GM19467 (cell line): ENCODE measurements at regions not wholly inside any gene's neighbourhood (a gene's known extent, or its start where the extent isn't known, plus 50 kb on each side); places are given as distances from the start of the nearest gene placed in this dataset.

Experiments
- ATAC-seq: cut with Tn5 transposase; IDR thresholded peaks from one replicate; pipeline ENCODE4 v1.9.1; 2021; ENCODE audit warnings: mild to moderate bottlenecking, moderate library complexity; ENCODE audit not compliant: unreplicated experiment

DNA sequence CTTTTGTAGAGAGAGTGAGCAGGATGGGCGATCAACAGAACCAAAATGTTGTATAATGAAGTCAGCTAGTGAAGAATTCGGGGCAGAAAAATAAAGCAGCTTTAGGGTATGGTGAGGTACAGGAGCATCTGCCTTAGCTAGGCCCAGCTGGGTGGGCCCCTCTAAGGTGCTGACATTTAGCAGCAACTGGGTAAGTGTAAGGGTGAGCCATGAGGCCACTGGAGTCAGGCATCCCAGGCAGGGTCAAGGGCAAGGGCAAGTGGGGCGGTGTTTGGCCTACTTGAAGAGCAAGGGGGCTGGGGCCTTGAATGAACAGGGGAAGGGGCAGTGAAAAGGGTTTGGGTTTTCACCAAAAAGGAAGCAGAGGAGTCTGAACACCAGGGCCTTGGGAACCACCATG lies 583.6 kb downstream of the BCL11B start:
- no peak for ATAC-seq

GRCh38 chr14:98689951-98690350 lies 582.0 kb downstream of the BCL11B start:
- ATAC-seq = no peak

DNA sequence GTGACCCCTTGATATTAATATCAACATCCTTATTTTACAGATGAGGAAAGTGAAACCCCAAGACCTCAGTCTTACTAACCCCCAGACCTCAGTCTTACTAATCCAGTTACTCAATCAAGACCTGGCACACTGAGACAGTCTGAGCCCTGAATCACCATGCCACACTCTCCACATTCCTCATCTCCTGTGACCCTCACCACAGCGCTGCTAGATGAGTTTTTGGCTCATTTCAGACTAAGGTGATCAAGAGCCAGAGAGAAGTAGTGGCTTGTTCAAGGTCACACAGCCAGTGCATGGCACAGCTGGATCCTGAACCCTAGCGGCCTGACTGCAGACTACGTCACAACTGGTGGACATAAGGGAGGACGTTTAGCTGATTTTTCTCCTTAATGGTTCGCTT lies 579.2 kb downstream of the BCL11B start:
- ATAC-seq = no peak

DNA sequence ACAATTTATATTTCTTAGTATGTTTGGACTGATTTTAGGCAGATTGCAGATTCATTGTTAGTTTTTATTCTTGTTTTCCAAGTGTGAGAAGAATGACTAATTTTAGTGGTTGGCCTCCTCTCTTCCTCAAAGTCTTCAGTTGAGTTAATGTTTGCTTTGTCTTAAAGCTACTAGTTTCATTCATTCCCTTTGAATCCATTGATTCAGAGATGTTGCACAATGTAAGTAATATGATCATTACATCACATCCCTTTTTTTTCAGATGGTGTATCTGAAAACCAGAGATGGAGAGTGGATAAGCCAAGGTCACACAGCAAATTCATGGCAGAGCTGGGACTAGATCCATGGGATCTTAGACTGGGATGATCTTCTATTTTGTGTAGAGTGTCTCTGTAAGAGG lies 577.5 kb downstream of the BCL11B start:
- ATAC-seq = no peak

- ATAC-seq = no peak
Observed at GRCh38 chr14:98695809-98696208, 576.2 kb downstream of the BCL11B start.

DNA sequence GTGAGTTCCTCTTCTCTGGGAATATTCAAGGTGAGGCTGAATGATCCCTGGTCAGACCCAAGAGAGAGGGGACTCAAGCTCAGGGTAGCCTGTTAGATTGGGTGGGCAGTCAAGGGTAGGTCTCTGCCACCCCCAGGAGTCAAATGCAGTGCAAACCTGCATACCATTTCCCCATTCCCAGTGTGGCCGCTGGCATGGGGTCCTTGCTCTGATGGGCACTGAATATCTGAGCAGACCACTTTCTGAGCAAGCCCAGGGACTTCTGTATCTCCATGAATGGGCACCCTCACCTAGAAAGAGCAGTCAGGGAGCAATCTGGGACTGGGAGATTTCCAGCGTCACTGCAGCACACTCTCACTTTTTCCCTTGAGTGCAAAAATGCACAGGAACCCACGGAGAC lies 573.7 kb downstream of the BCL11B start:
- ATAC-seq = no peak

GRCh38 chr14:98700748-98701147 lies 571.2 kb downstream of the BCL11B start:
- no peak for ATAC-seq

GRCh38 chr14:98701377-98701776 lies 570.6 kb downstream of the BCL11B start:
- no peak for ATAC-seq

DNA sequence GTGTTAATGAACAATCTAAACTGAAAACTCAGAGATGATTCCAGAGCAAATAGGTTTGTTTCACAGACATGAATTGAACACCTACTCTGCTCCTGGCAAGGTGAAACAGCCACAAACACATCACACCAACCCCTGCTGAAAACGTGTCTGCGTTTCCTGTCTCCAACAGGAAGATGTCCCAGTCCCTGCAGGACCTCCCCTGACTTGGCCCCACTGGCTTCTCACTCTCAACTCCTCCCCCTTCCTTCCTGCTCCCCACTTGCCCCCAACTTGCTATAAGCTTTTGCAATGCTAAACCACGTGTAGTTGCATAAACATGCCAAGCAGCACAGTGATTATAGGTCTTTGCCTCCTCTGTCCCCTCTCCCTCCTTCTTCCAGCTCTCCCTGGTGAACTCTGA lies 567.6 kb downstream of the BCL11B start:
- ATAC-seq = no peak

DNA sequence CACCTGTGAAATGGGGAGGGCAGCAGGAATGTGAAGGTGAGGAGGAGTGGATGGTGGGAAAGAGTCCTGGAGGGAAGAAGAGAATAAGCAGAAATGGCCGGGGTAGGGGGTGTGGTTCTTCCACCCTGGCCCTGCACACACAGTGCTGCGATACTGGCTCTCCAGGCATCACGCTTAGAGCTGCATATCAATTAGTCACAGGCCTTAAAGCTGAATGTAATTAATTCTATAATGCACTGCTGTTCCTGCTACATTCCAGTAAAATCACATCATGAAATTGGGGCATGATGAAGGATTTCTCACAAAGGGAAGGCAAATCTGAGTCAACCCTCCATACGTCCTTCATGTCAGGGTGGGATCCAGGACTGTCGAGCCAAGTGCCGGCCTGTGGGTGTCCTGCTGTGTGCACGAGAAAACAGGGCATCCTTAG lies 566.1 kb downstream of the BCL11B start:
- no peak for ATAC-seq

GRCh38 chr14:98707522-98707921 lies 564.5 kb downstream of the BCL11B start:
- ATAC-seq = no peak

DNA sequence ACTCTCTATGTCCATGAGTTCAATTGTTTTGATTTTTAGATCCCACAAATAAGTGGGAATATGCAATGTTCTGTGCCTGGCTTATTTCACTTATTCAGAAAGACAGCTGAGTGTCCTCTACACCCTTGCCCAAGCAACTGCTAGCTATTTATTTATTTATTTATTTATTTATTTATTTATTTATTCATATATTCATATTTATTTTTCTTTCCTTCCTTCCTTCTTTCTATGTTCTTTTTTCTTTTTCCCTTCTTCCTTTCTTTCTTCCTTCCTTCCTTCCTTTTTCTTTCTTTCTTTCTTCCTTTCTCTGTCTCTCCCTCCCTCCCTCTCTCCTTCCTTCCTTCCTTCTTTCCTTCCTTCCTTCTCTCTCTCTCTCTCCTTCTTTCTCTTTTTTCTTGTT lies 563.4 kb downstream of the BCL11B start:
- no peak for ATAC-seq

GRCh38 chr14:98711453-98711852 lies 560.5 kb downstream of the BCL11B start:
- ATAC-seq = no peak

DNA sequence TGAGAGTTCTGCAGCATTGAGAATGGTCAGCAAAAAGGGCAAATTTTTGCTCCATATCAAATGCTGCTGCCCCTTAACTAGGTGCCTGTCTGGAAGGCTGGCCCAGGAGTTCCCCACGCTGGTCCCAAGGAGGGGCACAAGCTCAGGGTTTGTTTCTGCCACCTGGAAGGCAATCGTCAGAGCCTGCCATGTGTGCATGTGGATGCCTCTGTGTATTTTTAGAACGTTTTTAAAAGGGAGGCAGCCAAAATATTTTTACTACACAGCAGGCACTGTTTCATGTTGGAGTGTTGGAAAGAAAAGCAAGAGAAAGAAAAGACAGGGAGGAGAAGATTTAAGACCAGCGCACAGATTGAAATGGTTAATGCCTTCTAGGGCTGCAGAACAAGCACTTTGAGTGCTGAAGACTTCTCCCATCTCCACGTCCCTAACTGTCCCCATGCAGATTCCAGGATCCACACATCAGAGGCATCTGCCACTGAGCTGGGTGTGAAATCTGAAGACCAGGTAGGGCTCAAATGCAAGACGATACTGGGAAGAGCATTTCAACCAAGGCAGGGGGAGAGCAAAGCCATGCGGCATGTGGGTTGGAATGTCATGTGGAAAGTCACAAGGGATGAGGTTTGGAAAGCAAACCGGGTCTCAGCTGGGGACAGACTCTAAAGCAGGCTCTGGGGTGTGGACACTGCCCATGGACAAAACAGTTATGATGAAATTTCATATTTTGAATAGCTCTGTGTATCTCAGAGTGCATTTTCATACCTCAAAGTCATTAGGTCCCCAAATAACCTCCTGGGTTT lies 557.2 kb downstream of the BCL11B start:
- ATAC-seq = no peak

- no peak for ATAC-seq
Observed at GRCh38 chr14:98716133-98716532, 555.9 kb downstream of the BCL11B start.

DNA sequence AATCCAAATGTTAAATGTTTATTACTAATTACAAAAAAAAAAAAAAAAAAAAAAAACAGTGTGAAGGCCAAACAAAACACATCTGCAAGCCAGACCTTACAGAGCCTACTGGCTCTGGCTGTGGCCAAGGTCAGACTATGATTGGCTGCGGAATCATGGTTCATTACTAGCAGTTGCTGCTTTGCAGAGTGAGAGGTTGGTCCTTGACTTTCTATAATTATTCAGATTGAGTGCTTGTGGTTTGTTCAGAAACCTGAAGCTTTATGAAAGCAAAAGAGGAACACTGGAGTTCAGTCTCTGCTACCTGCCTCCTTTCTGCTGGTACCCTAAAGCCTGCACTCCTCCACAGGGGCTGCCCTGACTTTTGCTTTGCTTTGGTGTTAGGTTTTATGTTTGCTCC lies 550.9 kb downstream of the BCL11B start:
- ATAC-seq = no peak

DNA sequence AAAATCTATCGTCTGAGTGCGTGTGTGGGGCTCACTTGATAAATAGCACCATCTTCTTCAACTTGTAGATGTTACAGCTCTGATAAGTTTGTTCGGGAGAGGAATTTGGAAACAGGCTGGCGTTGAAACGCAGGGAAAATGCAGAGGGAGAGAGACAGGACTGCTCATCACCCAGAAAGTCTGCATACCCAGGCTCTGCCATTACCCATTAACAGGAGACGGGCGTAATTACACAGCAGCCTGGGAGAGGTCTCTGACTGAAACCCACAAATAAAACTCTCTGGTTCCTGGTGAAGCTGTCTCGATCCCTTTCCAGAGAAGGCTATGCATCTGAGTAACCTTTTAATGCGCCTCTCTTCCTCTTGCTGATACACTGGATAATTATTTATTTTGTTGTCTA lies 547.3 kb downstream of the BCL11B start:
- ATAC-seq = no peak

DNA sequence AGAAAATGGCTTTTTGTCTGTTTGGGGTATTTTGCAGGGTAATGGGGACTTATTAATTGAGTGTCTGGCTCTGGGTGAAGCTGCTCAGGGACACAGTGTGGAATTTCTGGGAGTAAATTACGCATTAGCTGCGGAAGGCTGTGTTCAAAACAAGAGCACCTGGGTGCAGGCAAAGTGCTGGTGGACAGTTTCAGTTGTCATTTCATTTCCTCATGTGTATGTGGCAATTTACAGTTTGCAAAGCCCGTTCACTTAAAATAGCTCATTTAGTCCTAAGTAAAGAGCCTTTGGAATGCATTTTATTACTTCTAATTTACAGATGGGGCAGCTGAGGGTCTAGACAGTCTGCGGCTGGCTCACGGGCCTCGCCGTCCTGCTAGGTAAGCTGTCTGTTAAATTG lies 546.8 kb downstream of the BCL11B start:
- ATAC-seq = no peak

DNA sequence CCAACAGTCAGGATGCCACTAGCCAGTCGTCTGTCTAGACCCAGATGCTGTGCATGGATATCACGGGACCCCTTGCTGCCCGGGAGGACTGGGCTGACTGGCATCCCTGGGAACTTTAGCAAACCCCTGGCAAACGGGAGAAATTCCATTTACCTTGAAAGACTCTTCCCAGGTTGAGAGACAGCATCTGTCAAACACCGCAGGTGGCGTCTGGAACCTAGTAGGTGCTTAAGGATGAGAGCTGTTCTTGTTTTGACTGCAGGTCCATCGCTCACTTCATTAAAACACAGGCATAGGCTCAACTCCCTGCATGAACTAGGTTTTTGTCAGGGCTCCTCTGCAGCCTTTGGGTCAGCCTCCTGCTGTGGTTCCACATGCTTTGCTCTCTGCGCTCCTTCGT lies 546.3 kb downstream of the BCL11B start:
- no peak for ATAC-seq

GRCh38 chr14:98726585-98727405 lies 545.2 kb downstream of the BCL11B start:
- ATAC-seq = no peak

DNA sequence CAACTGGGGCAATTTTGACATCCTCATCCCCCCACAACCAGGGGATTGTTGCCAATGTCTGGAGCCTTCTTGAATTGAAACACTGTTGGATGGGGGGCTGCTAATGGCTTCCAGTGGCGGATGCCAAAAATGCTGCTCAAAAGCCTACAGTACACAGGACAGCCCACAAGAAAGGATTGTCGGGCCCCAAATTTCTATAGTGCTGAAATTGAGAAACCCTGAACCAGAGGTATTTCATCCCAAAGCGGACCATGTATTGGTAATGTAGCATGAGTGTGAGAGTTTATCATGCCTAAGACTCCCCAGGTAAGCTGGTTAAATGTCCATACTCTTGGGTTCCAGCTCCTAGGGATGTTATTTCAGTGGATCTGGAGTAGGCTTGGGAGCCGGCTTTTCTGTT lies 544.0 kb downstream of the BCL11B start:
- no peak for ATAC-seq

GRCh38 chr14:98728836-98729235 lies 543.2 kb downstream of the BCL11B start:
- ATAC-seq = no peak
